ENCODE measurements at regions not wholly inside any gene's neighbourhood (a gene's known extent, or its start where the extent isn't known, plus 50 kb on each side); places are given as distances from the start of the nearest gene placed in this dataset.

- Histone ChIP-seq H3K4me1 (ENCODE audit: insufficient read depth, low read length) (no peaks in the 10 kb centered on the region), H3K9me3 (ENCODE audit: low read length) (no peaks in the 10 kb centered on the region), H3K27ac (ENCODE audit: low read depth, low read length) (no peak overlapping the region), H3K27me3 (ENCODE audit: insufficient read depth, low read length, poor library complexity, severe bottlenecking) (no peaks in the 10 kb centered on the region), H3K4me3 (ENCODE audit: low read length) (no peak overlapping the region), H3K36me3 (ENCODE audit: insufficient read depth, low read length) (no peaks in the 10 kb centered on the region)
- no peak overlapping the region for H3K27ac Mint-ChIP-seq
- POLR2A ChIA-PET, result no interaction called here
- DNase-seq, result no peak
- peaks cover 0 to 9% (median 5%) of the 10 kb centered on the region in 5 donors for H3K9me3 Mint-ChIP-seq
- CTCF ChIA-PET, result no interaction called here
- H3K27me3 Mint-ChIP-seq, result peaks cover 4 to 26% of the 10 kb centered on the region in 2 donors
- no peaks in the 10 kb centered on the region for H3K36me3 Mint-ChIP-seq
- no peak overlapping the region for H3K4me3 Mint-ChIP-seq
- H3K4me1 Mint-ChIP-seq, result peaks cover 10 to 11% (median 10%) of the 10 kb centered on the region in 3 donors
These were observed 429.4 kb upstream of the MAF start for GRCh38 chr16:80029761-80030481.

GRCh38 chr16:80029381-80029630 lies 428.8 kb upstream of the MAF start:
- H3K4me1 ChIP-seq (ENCODE audit: insufficient read depth, low read length), result no peaks in the 10 kb centered on the region
- Mint-ChIP-seq H3K4me1 (peaks cover 10 to 11% (median 10%) of the 10 kb centered on the region in 3 donors), H3K27ac (no peak overlapping the region), H3K36me3 (no peaks in the 10 kb centered on the region), H3K4me3 (no peak overlapping the region), H3K9me3 (peaks cover 0 to 9% (median 5%) of the 10 kb centered on the region in 5 donors), H3K27me3 (peaks cover 4 to 26% of the 10 kb centered on the region in 2 donors)
- CTCF ChIA-PET, result no interaction called here
- H3K27ac ChIP-seq (ENCODE audit: low read depth, low read length), result no peak overlapping the region
- DNase-seq, result no peak
- H3K36me3 ChIP-seq (ENCODE audit: insufficient read depth, low read length), result no peaks in the 10 kb centered on the region
- POLR2A ChIA-PET, result no interaction called here
- no peaks in the 10 kb centered on the region for H3K27me3 ChIP-seq (ENCODE audit: insufficient read depth, low read length, poor library complexity, severe bottlenecking)
- no peaks in the 10 kb centered on the region for H3K9me3 ChIP-seq (ENCODE audit: low read length)
- no peak overlapping the region for H3K4me3 ChIP-seq (ENCODE audit: low read length)

- Histone ChIP-seq H3K36me3 (ENCODE audit: insufficient read depth, low read length) (no peaks in the 10 kb centered on the region), H3K27me3 (ENCODE audit: insufficient read depth, low read length, poor library complexity, severe bottlenecking) (no peaks in the 10 kb centered on the region), H3K27ac (ENCODE audit: low read depth, low read length) (no peak overlapping the region), H3K4me3 (ENCODE audit: low read length) (no peak overlapping the region), H3K4me1 (ENCODE audit: insufficient read depth, low read length) (no peaks in the 10 kb centered on the region), H3K9me3 (ENCODE audit: low read length) (no peaks in the 10 kb centered on the region)
- peaks cover 4 to 21% of the 10 kb centered on the region in 2 donors for H3K27me3 Mint-ChIP-seq
- no peak overlapping the region for H3K27ac Mint-ChIP-seq
- no peaks in the 10 kb centered on the region for H3K36me3 Mint-ChIP-seq
- POLR2A ChIA-PET, result no interaction called here
- H3K4me3 Mint-ChIP-seq, result no peak overlapping the region
- peaks cover 0 to 9% (median 1%) of the 10 kb centered on the region in 5 donors for H3K9me3 Mint-ChIP-seq
- H3K4me1 Mint-ChIP-seq, result peaks cover 10 to 11% (median 10%) of the 10 kb centered on the region in 3 donors
- no peak for DNase-seq
- CTCF ChIA-PET, result no interaction called here
These were observed 428.2 kb upstream of the MAF start for GRCh38 chr16:80028581-80029380.

- H3K9me3 Mint-ChIP-seq, result peaks cover 0 to 2% (median 0%) of the 10 kb centered on the region in 5 donors
- peaks cover 10 to 11% (median 10%) of the 10 kb centered on the region in 3 donors for H3K4me1 Mint-ChIP-seq
- no peak overlapping the region for H3K4me3 ChIP-seq (ENCODE audit: low read length)
- H3K27me3 Mint-ChIP-seq, result peaks cover 4 to 21% of the 10 kb centered on the region in 2 donors
- H3K27ac Mint-ChIP-seq, result peak overlapping the region in 6 of 8 donors; percentile 27 to 78 (median 51)
- H3K4me3 Mint-ChIP-seq, result peak overlapping the region in 5 of 7 donors; percentile 15 to 65 (median 51)
- H3K4me1 ChIP-seq (ENCODE audit: insufficient read depth, low read length), result no peaks in the 10 kb centered on the region
- CTCF ChIA-PET, result no interaction called here
- no peaks in the 10 kb centered on the region for H3K36me3 ChIP-seq (ENCODE audit: insufficient read depth, low read length)
- no peaks in the 10 kb centered on the region for H3K9me3 ChIP-seq (ENCODE audit: low read length)
- DNase-seq, result peak in 4 of 5 donors; percentile 1 to 46 (median 18)
- no peaks in the 10 kb centered on the region for H3K36me3 Mint-ChIP-seq
- H3K27ac ChIP-seq (ENCODE audit: low read depth, low read length), result no peak overlapping the region
- H3K27me3 ChIP-seq (ENCODE audit: insufficient read depth, low read length, poor library complexity, severe bottlenecking), result no peaks in the 10 kb centered on the region
- POLR2A ChIA-PET, result no interaction called here
These were observed 426.7 kb upstream of the MAF start for GRCh38 chr16:80027007-80027965.

- Mint-ChIP-seq H3K4me1 (peaks cover 10 to 11% (median 10%) of the 10 kb centered on the region in 3 donors), H3K27me3 (peaks cover 3 to 12% of the 10 kb centered on the region in 2 donors), H3K4me3 (no peak overlapping the region), H3K9me3 (peaks cover 0 to 2% (median 0%) of the 10 kb centered on the region in 5 donors), H3K36me3 (no peaks in the 10 kb centered on the region), H3K27ac (no peak overlapping the region)
- Histone ChIP-seq H3K36me3 (ENCODE audit: insufficient read depth, low read length) (no peaks in the 10 kb centered on the region), H3K9me3 (ENCODE audit: low read length) (no peaks in the 10 kb centered on the region), H3K27me3 (ENCODE audit: insufficient read depth, low read length, poor library complexity, severe bottlenecking) (no peaks in the 10 kb centered on the region), H3K4me1 (ENCODE audit: insufficient read depth, low read length) (no peaks in the 10 kb centered on the region), H3K4me3 (ENCODE audit: low read length) (no peak overlapping the region), H3K27ac (ENCODE audit: low read depth, low read length) (no peak overlapping the region)
- ChIA-PET CTCF (no interaction called here), POLR2A (no interaction called here)
- DNase-seq, result no peak
These were observed 424.7 kb upstream of the MAF start for GRCh38 chr16:80025236-80025635.

- Histone ChIP-seq H3K9me3 (ENCODE audit: low read length) (no peaks in the 10 kb centered on the region), H3K27me3 (ENCODE audit: insufficient read depth, low read length, poor library complexity, severe bottlenecking) (no peaks in the 10 kb centered on the region), H3K4me1 (ENCODE audit: insufficient read depth, low read length) (no peaks in the 10 kb centered on the region), H3K27ac (ENCODE audit: low read depth, low read length) (no peak overlapping the region), H3K36me3 (ENCODE audit: insufficient read depth, low read length) (no peaks in the 10 kb centered on the region), H3K4me3 (ENCODE audit: low read length) (no peak overlapping the region)
- peaks cover 0 to 2% (median 0%) of the 10 kb centered on the region in 5 donors for H3K9me3 Mint-ChIP-seq
- peaks cover 10 to 11% (median 10%) of the 10 kb centered on the region in 3 donors for H3K4me1 Mint-ChIP-seq
- no peaks in the 10 kb centered on the region for H3K36me3 Mint-ChIP-seq
- ChIA-PET POLR2A (no interaction called here), CTCF (no interaction called here)
- H3K4me3 Mint-ChIP-seq, result no peak overlapping the region
- no peak for DNase-seq
- H3K27me3 Mint-ChIP-seq, result peaks cover 3 to 12% of the 10 kb centered on the region in 2 donors
- no peak overlapping the region for H3K27ac Mint-ChIP-seq
These were observed 423.9 kb upstream of the MAF start for GRCh38 chr16:80024443-80024842.

GRCh38 chr16:80023865-80024264 lies 423.3 kb upstream of the MAF start:
- ChIA-PET POLR2A (no interaction called here), CTCF (no interaction called here)
- Mint-ChIP-seq H3K36me3 (no peaks in the 10 kb centered on the region), H3K4me3 (no peak overlapping the region), H3K4me1 (peaks cover 10 to 11% (median 10%) of the 10 kb centered on the region in 3 donors), H3K27ac (no peak overlapping the region), H3K9me3 (peaks cover 0 to 2% (median 0%) of the 10 kb centered on the region in 5 donors), H3K27me3 (peaks cover 3 to 10% of the 10 kb centered on the region in 2 donors)
- no peak for DNase-seq
- no peaks in the 10 kb centered on the region for H3K36me3 ChIP-seq (ENCODE audit: insufficient read depth, low read length)
- no peak overlapping the region for H3K27ac ChIP-seq (ENCODE audit: low read depth, low read length)
- no peaks in the 10 kb centered on the region for H3K4me1 ChIP-seq (ENCODE audit: insufficient read depth, low read length)
- no peaks in the 10 kb centered on the region for H3K9me3 ChIP-seq (ENCODE audit: low read length)
- no peak overlapping the region for H3K4me3 ChIP-seq (ENCODE audit: low read length)
- H3K27me3 ChIP-seq (ENCODE audit: insufficient read depth, low read length, poor library complexity, severe bottlenecking), result no peaks in the 10 kb centered on the region

- Histone ChIP-seq H3K36me3 (ENCODE audit: insufficient read depth, low read length) (no peaks in the 10 kb centered on the region), H3K4me1 (ENCODE audit: insufficient read depth, low read length) (no peaks in the 10 kb centered on the region), H3K27ac (ENCODE audit: low read depth, low read length) (no peak overlapping the region), H3K27me3 (ENCODE audit: insufficient read depth, low read length, poor library complexity, severe bottlenecking) (no peaks in the 10 kb centered on the region), H3K4me3 (ENCODE audit: low read length) (no peak overlapping the region), H3K9me3 (ENCODE audit: low read length) (no peaks in the 10 kb centered on the region)
- ChIA-PET POLR2A (no interaction called here), CTCF (no interaction called here)
- no peak overlapping the region for H3K27ac Mint-ChIP-seq
- H3K36me3 Mint-ChIP-seq, result no peaks in the 10 kb centered on the region
- H3K27me3 Mint-ChIP-seq, result peaks cover 0 to 3% of the 10 kb centered on the region in 2 donors
- H3K4me3 Mint-ChIP-seq, result no peak overlapping the region
- no peaks in the 10 kb centered on the region for H3K4me1 Mint-ChIP-seq
- DNase-seq, result no peak
- no peaks in the 10 kb centered on the region for H3K9me3 Mint-ChIP-seq
These were observed 418.9 kb upstream of the MAF start for GRCh38 chr16:80019395-80019794.

All from CD8-positive, alpha-beta memory T cell (primary cell).